ENCODE measurements at regions not wholly inside any gene's neighbourhood (a gene's known extent, or its start where the extent isn't known, plus 50 kb on each side); places are given as distances from the start of the nearest gene placed in this dataset.

DNA sequence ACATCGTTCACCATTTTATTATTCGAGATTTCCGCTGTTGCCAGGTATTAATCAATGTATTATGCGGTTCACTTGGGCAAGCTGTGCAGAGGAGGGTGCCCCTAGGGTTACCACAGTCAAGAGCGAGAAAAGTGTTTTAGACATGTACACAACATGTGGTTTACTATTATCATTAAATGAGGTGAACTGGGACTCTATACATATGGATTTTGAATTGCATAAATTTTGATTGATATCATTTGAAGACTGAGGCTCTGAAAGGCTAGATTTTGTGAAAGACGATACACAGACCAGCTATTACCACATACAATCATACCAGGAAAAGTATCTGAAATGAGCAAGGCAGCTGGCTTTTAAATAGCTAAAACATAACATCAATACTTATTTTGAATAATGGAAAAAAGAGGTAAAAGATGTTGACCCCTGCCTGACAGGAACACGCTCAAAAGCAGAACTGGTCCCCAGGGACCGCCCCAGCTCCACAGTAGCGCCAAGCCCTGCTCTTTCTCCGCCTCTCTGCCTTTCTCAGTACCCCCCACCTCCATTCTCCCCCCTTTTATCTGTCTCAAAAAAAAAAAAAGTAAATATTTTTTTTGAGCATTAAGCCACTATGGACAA is 413.4 kb upstream of the MKI67 start:
- TF ChIP-seq, protein P1, sequence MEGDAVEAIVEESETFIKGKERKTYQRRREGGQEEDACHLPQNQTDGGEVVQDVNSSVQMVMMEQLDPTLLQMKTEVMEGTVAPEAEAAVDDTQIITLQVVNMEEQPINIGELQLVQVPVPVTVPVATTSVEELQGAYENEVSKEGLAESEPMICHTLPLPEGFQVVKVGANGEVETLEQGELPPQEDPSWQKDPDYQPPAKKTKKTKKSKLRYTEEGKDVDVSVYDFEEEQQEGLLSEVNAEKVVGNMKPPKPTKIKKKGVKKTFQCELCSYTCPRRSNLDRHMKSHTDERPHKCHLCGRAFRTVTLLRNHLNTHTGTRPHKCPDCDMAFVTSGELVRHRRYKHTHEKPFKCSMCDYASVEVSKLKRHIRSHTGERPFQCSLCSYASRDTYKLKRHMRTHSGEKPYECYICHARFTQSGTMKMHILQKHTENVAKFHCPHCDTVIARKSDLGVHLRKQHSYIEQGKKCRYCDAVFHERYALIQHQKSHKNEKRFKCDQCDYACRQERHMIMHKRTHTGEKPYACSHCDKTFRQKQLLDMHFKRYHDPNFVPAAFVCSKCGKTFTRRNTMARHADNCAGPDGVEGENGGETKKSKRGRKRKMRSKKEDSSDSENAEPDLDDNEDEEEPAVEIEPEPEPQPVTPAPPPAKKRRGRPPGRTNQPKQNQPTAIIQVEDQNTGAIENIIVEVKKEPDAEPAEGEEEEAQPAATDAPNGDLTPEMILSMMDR (IDR thresholded peaks at IDR 0.05): no peak
- TF ChIP-seq POLR2A (IDR thresholded peaks at IDR 0.05) (no peak), POLR2AphosphoS5 (IDR thresholded peaks at IDR 0.05) (no peak)

Data from sigmoid colon (tissue), 4 donors.